Activated B cell treated with CpG ODN at 0.5 μM for 24 hours (primary cell): ENCODE measurements at regions not wholly inside any gene's neighbourhood (a gene's known extent, or its start where the extent isn't known, plus 50 kb on each side); places are given as distances from the start of the nearest gene placed in this dataset.
"Not testable (repeated sequence)": the region's sequence is repeated elsewhere in the genome, so short reads cannot be mapped to it uniquely, and the experiment has no call there.

ENCODE experiments used
- ATAC-seq: fragments of 200-7000 bp; cut with Tn5 transposase; one replicate; pipeline ENCODE4 v1.10.0; 2021; ENCODE audit warnings: low read depth, mild to moderate bottlenecking, moderate library complexity
- CTCF ChIA-PET: fragments of 350-600 bp; sonication (Branson Sonifier 250); formaldehyde crosslinking; loops from one replicate; lab custom pipeline; 2021; ENCODE audit warnings: antibody characterized with exemption; lab: Charles Lee
- POLR2A ChIA-PET: fragments of 350-600 bp; sonication (Branson Sonifier 250); formaldehyde crosslinking; loops from one replicate; lab custom pipeline; 2021; ENCODE audit warnings: antibody characterized with exemption; lab: Charles Lee
- DNase-seq: peaks from one replicate; pipeline ENCODE4 v3.0.0; 2022
- H3K27ac Mint-ChIP-seq: one replicate; pipeline ENCODE4 v1.8.0; 2020; ENCODE audit warnings: mixed read lengths
- H3K27me3 Mint-ChIP-seq: one replicate; pipeline ENCODE4 v1.8.0; 2021; ENCODE audit warnings: mixed read lengths
- H3K36me3 Mint-ChIP-seq: one replicate; pipeline ENCODE4 v1.8.0; 2021; ENCODE audit warnings: low read depth, mixed read lengths
- H3K4me1 Mint-ChIP-seq: one replicate; pipeline ENCODE4 v1.8.0; 2021; ENCODE audit warnings: mixed read lengths
- H3K4me3 Mint-ChIP-seq: one replicate; pipeline ENCODE4 v1.8.0; 2020; ENCODE audit warnings: mild to moderate bottlenecking, mixed read lengths
- H3K9me3 Mint-ChIP-seq: one replicate; pipeline ENCODE4 v1.8.0; 2020; ENCODE audit warnings: mixed read lengths
- CTCF ChIP-seq: fragments of 200-600 bp; IDR thresholded peaks from one replicate; pipeline ENCODE4 v1.8.0; 2022; ENCODE audit warnings: antibody characterized with exemption, mild to moderate bottlenecking
- intact Hi-C: fragments of 100-400 bp; cut with micrococcal nuclease; formaldehyde crosslinking; loops from one replicate; pipeline ENCODE4 v1.15.1; 2024

- H3K4me1 Mint-ChIP-seq = peaks cover 14% of the 10 kb centered on the region
- intact Hi-C loops = no loop called here
- H3K27me3 Mint-ChIP-seq = no peaks in the 10 kb centered on the region
- H3K4me3 Mint-ChIP-seq = no peak overlapping the region
- CTCF ChIA-PET = no interaction called here
- no peak for DNase-seq
- H3K27ac Mint-ChIP-seq = no peak overlapping the region
- ATAC-seq = no peak
- no peak for TF ChIP-seq CTCF
- H3K36me3 Mint-ChIP-seq = no peaks in the 10 kb centered on the region
- no peaks in the 10 kb centered on the region for H3K9me3 Mint-ChIP-seq
- POLR2A ChIA-PET = no interaction called here
These were observed 354.1 kb downstream of the KCNJ2 start for GRCh38 chr17:70523426-70523825.

- ATAC-seq, CTCF ChIA-PET, DNase-seq, H3K36me3 Mint-ChIP-seq, H3K27me3 Mint-ChIP-seq, H3K4me3 Mint-ChIP-seq, H3K9me3 Mint-ChIP-seq, POLR2A ChIA-PET, H3K27ac Mint-ChIP-seq, intact Hi-C loops: not testable (repeated sequence)
- peaks cover 14% of the 10 kb centered on the region for H3K4me1 Mint-ChIP-seq
These were observed 355.7 kb downstream of the KCNJ2 start for GRCh38 chr17:70525035-70525434.

- Mint-ChIP-seq H3K36me3 (no peaks in the 10 kb centered on the region), H3K4me1 (peaks cover 14% of the 10 kb centered on the region), H3K27ac (no peak overlapping the region), H3K9me3 (no peaks in the 10 kb centered on the region), H3K27me3 (no peaks in the 10 kb centered on the region), H3K4me3 (no peak overlapping the region)
- intact Hi-C loops = no loop called here
- ATAC-seq (no peak), DNase-seq (no peak)
- POLR2A ChIA-PET = no interaction called here
- CTCF ChIA-PET = no interaction called here
- no peak for TF ChIP-seq CTCF
These were observed 356.6 kb downstream of the KCNJ2 start for GRCh38 chr17:70525961-70526360.

- ATAC-seq (no peak), DNase-seq (no peak)
- Mint-ChIP-seq H3K9me3 (no peaks in the 10 kb centered on the region), H3K27ac (no peak overlapping the region), H3K27me3 (no peaks in the 10 kb centered on the region), H3K36me3 (no peaks in the 10 kb centered on the region), H3K4me3 (no peak overlapping the region), H3K4me1 (peaks cover 14% of the 10 kb centered on the region)
- ChIA-PET POLR2A (no interaction called here), CTCF (interaction anchor here (1.2 kb wide), 1 partner anchor 25 kb away, joined by 3 read pairs; no protein-coding TSS in a partner anchor)
- intact Hi-C loops = no loop called here
- no peak for TF ChIP-seq CTCF
These were observed 358.1 kb downstream of the KCNJ2 start for GRCh38 chr17:70527364-70527888.

- H3K27ac Mint-ChIP-seq = no peak overlapping the region
- H3K4me3 Mint-ChIP-seq = no peak overlapping the region
- no peaks in the 10 kb centered on the region for H3K27me3 Mint-ChIP-seq
- H3K9me3 Mint-ChIP-seq = no peaks in the 10 kb centered on the region
- no peak for DNase-seq
- intact Hi-C loops = no loop called here
- no peak for TF ChIP-seq CTCF
- POLR2A ChIA-PET = no interaction called here
- no peaks in the 10 kb centered on the region for H3K4me1 Mint-ChIP-seq
- ATAC-seq = no peak
- H3K36me3 Mint-ChIP-seq = no peaks in the 10 kb centered on the region
- CTCF ChIA-PET = no interaction called here
These were observed 364.1 kb downstream of the KCNJ2 start for GRCh38 chr17:70533427-70533826.

- CTCF ChIA-PET = no interaction called here
These were observed 366.7 kb downstream of the KCNJ2 start for GRCh38 chr17:70535986-70536385.

More at GRCh38 chr17:70535986-70536385, 366.7 kb downstream of the KCNJ2 start:
- Mint-ChIP-seq H3K4me3 (no peak overlapping the region), H3K4me1 (no peaks in the 10 kb centered on the region), H3K27me3 (no peaks in the 10 kb centered on the region), H3K36me3 (no peaks in the 10 kb centered on the region), H3K27ac (no peak overlapping the region), H3K9me3 (no peaks in the 10 kb centered on the region)
- no peak for DNase-seq
- no peak for TF ChIP-seq CTCF
- intact Hi-C loops = no loop called here
- ATAC-seq = no peak
- POLR2A ChIA-PET = no interaction called here
